Fibroblast of skin of abdomen (primary cell): ENCODE measurements at regions not wholly inside any gene's neighbourhood (a gene's known extent, or its start where the extent isn't known, plus 50 kb on each side); places are given as distances from the start of the nearest gene placed in this dataset.

Experiments used
- DNase-seq: peaks from one replicate; pipeline ENCODE4 v3.0.0-alpha.2; 2013

DNA sequence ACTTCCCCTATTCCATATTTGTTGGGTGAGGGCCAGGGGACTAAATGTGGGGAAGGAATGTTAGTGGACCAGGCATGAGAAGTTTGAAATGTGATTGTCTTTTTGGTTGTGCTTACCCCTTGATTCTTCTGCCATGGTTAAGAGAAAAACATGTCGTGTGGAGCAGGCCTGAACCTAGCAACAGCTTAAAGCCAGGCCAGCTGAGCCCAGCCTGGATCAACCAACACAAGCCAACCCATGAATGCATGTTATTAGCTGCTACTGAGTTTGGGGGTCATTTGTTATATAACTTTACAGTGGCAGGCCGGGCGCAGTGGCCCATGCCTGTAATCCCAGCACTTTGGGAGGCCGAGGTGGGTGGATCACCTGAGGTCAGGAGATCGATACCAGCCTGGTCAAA lies 52.4 kb upstream of the TRIO start:
- DNase-seq: no peak

DNA sequence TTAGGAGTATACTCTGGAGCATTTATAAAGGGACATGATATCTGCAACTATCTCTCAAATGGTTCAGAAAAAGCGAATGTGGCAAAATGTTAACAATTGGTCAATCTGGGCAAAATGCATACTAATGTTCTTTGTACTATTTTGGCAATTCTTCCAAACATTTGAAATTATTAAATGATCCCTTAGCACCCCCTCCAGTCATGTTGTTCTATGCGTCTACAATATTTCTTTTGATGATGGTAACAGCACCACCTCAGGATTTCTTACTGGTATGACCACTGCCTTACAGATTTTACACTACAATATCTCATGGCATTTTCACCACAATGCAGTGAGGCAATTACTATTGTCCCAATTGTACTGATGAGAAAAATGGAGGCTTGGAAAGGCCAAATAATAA lies 52.9 kb upstream of the TRIO start:
- no peak for DNase-seq

DNA sequence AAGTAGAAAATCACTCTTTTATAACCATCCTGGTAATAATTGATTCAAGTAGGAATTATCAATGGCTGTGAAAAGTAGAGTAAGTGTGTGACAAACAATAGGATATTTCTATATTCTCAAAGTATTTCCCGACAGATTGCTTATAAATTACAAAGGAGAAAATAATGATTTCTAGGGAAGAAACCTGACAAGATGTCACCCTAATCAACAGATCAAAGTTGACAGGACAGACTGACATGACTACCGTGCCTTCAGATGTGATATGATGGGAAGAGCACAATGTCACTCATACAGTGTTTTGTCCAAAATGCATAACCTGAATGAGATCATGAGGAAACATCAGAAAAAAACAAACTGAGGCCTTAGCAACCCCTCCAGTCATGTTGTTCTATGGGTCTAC lies 53.9 kb upstream of the TRIO start:
- DNase-seq: no peak

DNA sequence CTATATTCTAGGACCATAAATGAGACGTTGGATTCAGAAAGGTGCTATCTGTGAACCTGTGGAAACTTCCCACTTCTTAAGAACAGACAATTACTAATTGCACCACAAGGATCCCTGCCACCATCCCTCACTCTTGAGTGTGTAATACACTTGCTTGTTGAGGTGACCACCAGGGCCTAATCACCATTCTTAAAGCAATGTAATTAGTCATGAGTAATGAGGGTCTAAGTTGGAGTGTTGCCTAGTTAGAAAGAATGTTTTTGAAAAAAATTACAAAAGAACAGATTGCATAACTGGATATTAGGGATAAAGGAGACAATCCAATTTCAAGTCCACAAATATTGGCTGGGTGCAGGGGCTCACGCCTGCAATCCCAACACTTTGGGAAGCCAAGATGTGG lies 56.9 kb upstream of the TRIO start:
- DNase-seq: peak; percentile 69

DNA sequence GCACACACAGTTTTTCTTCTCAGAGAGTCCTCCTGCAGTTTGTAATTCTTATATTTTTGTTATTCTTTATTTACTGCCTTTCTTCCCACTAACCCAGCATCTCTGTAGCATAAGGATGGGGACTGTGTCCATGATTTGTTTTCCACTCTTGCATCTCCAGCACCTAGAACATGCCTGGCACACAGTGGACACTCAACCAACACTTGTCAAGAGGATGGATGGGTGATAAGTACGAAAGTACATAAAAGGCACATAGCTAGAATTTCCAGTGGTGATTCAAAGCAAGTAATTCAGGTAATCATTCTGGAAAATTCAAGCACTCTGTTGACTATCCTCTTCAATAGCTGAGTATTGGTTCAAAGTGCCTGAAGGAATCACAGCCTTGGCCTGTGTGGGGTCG lies 60.2 kb upstream of the TRIO start:
- DNase-seq: no peak

DNA sequence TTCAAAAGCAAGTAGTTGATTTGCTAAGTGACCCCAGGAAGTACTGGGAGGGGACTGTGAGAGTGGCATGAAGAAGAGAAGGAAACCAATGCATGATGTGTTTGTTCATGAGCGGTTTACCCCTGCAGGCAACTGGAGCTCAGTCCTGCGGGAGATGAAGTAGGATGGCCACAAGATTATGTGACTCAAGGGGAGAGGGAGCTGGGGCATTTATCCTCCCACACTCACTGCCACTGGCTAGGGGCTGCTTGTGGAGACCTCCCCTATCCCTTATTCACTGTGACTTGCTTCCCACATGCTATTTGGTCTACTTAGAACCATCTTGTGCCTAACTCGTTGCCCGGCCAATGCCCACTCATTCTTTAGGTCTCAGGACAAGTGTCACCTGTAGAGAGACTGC lies 60.6 kb upstream of the TRIO start:
- DNase-seq: no peak

DNA sequence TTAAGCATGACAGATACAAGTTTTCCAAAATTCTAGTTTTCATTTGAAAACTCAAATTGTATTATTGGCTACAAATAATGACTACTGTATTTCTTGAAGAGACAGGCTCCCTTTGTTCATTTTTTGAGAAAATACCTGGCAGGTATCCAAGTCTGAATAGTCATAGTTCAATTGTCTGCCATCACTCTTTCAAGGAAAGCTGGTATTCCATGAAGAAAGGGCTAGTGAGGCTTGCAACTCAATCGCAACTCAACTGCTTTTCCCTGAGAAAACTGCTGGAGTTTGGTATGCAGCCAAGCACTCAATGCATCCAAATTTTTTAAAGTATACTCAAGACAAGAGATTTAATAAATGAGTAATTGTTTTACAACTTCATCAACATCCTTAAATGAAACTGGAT lies 61.4 kb upstream of the TRIO start:
- peak; percentile 66 for DNase-seq

DNA sequence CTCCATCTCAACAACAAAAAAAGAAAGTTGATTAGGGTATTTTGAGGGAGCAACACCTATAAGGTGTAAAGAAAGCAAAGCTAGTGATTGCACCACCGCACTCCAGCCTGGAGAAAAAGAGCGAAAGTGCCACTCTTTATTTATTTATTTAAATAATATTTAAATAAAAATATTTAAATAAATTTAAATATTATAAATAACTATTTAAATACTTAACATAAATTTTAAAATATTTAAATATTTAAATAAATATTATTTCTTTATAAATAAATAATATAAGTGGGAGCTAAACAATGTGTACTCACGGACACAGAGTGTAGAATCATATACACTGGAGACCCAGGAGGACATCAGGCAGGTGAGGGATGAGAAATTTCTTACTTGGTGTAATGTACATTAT lies 64.4 kb upstream of the TRIO start:
- DNase-seq: no peak

DNA sequence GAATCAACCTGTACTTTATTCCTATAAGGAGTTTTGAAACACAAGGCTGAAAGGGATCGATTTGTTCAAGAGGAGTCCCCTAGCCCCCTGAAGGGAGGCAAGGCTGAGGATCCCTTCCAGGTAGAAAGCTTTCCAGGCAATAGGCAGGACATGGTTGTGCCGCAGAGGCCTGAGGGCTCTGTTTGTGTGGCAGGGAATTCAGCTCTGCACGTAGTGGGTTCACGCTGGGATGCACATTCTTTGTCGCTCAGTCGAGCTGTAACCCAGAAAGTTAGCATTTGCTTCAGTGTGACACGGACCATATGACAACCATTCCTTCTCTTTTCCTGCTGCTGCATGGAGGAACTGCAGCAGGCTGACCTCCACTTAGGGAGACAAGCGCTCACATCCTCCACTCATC lies 65.6 kb upstream of the TRIO start:
- DNase-seq: no peak

DNA sequence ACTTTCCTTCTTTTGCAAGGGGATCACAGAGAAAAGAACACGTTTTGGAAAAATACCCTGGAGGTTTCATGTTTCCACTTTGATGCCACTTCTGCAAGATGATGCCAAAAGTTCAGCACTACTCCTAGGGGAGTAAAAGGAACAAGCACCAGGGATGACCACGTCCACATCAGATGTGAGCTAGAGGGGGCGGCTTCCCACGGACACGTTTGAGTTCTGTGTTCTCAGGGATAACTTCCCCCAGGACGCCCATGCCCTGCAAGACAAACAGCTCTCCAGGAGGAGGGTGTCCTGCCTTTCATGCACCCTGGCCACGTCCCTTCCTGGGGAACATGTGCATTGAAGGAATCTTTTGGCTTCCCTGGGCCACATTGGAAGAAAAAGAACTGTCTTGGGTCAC lies 66.6 kb upstream of the TRIO start:
- no peak for DNase-seq

DNA sequence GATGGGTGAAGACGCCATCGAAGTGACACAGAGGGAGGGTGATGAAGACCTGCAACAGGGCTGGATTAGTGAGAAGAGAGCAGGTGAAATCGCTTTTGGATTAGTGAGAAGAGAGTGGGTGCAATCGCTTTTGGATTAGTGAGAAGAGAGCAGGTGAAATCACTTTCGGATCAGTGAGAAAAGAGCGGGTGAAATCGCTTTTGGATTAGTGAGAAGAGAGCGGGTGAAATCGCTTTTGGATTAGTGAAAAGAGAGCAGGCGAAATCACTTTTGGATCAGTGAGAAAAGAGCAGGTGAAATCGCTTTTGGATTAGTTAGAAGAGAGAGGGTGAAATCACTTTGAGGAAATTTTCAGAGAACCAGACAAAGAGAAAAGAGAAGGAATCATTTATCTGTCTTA lies 67.2 kb upstream of the TRIO start:
- no peak for DNase-seq

DNA sequence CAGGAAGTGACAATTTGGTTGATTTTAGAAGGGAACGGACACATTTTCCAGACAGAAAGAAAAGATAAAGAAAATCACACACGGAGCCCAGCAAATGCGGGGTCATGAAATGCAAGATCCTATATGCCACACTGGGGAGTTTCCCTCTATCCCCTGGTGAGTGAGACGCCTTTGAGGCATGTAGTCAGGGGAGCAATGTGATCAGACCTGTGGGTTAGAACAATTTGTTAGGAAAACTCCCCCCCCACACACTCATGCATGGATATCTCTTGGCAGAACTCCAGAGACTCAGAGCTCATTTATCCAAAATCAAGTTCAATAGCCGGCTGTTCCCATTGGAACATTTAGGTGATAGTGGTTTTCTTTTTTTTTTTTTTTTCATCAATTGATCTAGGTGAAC lies 71.7 kb upstream of the TRIO start:
- peak; percentile 53 for DNase-seq

DNA sequence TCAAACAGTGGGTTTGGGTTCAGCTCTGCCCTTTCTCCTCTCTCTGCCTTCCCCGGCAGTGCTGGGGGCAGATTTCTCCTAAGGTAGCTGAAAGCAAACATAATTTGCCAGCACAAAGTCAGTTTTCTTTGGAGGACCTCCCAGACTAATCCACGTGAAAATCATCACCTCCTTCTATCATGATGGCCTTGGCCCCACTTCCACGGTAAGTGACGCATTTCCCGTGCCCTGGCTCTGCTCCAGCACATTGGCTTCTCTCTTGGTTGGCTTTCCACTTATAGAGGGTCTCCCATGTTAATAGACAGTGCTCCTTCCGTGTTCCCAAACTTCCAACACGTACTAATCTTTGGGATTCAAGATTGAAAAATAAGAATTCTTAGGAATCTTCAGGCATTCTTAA lies 74.1 kb upstream of the TRIO start:
- no peak for DNase-seq

DNA sequence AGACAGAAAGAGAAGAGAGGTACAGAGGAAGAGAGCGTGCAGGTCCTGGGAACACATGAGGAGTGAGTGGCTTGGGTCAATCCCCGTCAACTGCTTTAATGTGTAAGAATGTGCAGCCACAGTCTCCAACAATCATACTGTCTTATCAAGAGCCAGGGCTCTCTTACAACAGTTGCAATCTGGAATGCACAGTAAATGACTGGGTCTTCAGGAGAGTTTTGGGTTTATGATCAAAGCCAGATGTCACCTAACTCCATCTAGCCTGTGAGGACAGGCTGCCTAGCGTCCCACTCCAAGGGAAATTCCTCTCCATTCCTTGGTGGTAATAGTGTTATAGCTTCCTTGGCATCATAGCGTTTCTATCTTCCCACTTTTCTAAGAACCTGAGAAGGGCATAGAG lies 75.0 kb upstream of the TRIO start:
- peak; percentile 36 for DNase-seq

DNA sequence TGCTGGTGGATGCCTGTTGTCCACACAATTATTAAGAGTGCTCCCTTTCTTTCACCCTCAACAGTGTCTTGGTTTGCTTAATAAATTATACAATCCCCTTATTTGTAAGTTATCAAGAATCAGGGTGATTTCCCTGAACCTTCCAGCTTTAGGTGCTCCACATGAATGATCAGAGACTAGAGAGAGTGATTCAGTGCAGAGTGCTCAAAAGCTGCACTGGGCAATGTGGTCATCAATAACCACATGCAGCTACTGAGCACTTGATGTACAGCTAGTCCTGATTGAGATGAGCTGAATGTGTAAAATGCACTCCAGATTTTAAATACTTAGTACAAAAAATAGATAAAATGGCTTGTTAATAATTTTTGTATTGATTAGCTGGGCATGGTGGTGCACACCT lies 76.8 kb upstream of the TRIO start:
- no peak for DNase-seq

DNA sequence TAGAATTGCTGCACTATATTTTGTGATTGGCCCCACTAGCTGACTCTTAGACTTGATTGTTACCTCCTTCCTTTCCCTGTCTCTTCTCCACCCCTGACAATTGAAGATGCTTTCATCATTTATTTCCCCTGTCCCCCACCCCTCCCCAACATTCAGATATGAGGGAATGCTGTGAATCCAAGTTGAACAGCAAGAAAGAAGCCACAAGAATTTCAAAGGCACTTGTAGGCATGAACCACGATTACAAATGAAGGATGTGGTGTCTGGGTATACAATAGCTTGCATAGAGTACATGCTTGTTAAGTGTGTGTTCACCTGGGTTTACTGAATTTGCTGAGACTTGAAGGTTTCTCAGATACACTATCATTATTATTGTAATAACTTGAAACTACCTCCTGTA lies 78.3 kb upstream of the TRIO start:
- DNase-seq: peak; percentile 88

DNA sequence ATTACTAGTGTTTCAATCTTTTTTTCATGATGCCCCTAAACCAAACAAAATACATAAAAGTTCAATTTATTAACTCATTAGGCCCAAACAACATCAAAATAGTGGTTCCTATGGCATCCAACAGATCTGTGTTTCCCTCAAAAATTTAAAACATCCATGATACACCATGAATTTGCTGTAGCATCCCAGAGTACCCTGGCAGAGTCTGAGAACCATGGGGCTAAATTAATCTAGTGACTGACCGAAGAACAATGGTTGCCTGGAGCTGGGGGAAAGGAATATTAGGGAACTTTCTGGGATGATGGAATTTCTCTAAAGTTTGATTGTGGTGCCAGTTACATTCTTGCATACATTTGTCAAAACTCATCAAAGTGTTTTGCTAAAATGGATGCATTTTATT lies 79.5 kb upstream of the TRIO start:
- DNase-seq: peak; percentile 51

DNA sequence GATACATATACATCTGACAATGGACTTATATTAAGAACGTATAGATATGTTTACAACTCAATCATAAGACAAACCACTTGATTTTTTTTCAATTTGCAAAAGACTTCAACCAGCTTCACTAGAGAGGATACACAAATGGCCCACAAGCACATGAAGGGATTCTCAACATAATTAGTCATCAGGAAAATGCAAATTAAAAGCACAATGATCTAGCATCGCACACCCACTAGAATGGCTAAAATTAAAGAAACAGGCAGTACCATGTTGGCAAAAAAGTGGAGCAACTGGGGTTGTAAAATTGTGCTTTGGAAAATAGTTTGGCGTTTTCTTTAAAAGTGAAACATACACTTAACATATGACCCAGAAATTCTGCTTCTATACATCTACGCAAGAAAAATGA lies 80.0 kb upstream of the TRIO start:
- peak; percentile 75 for DNase-seq

DNA sequence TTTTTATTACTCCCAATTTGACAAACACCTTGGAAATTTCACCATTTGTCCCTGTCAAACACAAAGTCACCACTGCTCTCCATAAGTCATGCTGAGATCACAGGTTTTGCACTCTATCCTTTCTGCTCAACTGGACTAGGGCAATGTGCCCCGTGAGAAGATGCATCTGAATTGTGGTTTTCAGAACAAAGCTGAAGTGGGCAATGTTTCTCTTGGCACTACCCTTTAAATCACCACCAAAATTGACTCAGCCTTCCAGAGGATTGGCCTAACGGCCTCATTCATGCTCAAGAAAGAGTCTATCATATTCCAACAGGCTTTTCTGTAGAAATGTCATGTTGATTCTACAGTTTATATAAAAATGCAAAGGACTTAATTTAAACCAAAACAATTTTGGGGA lies 81.0 kb upstream of the TRIO start:
- DNase-seq: no peak

DNA sequence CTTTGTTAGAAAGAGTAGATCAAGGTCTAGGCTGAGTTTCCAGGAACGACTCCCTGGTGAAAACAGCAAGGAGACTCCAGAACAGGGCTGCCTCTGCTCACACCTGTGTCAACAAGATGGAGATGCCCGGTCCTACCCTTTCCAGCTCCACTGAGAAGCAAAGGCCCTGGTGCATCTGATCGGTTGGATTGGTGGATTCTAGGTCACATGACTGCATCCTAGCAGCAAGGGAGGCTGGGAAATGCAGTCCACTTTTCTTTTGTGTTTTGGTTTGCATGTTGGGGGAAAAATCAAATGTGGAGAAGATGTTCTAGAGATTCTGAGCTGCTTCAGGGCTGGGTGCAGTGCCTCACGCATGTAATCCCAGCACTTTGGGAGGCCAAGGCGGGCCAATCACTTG lies 82.0 kb upstream of the TRIO start:
- no peak for DNase-seq

DNA sequence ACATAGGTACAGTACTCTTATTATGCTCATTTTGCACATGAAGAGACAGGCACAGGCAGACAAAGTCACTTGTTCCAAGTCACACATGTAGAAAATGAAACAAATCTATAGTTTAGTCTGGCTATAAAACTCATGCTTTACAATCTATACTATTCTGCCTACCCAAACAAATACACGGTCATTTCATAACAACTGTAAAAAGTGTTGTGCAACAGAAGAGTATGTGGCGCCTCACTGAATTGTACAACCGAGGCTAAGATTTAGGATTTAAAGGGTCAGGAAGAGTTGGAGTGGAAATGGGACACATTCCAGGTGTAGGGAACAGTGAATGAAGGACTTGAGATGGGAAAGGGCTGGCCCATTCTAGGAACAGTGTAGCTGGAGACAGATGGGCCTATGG lies 82.9 kb upstream of the TRIO start:
- no peak for DNase-seq

DNA sequence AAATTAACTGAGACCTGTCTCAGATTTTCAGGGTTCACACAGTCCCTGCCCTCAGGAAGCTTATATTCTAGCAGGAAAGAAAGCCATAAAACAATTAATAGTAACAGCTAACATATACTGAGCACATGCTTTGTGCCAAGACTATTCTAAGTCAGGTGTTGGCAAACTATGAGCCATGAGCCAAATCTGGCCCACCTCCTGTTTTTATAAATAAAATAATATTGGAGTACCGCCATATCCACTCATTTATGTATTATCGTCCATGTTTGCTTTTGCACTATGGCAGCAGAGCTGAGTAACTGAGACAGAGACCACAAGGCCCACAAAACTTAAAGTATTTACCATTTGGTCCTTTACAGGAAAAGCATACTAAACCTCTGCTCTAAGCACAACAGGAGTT lies 83.3 kb upstream of the TRIO start:
- DNase-seq: no peak

DNA sequence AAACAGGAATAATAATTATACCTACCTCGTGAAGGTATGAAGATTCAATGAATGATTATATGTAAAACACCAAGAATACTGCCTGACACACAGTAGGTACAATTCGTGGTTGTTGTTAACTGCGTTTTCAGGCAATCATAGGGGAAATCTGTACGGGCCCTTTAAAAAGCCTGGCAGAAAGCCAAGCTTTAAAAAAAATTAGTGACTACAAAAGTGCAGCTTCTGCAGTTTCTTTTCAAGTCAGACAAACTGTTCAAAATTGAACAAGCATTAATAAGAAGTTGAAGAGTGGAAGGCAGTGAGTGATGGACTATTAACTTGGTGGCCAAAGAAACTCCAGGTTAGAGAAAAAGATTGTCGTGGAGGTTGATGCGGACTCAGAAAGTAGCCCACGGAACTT lies 85.9 kb upstream of the TRIO start:
- no peak for DNase-seq

DNA sequence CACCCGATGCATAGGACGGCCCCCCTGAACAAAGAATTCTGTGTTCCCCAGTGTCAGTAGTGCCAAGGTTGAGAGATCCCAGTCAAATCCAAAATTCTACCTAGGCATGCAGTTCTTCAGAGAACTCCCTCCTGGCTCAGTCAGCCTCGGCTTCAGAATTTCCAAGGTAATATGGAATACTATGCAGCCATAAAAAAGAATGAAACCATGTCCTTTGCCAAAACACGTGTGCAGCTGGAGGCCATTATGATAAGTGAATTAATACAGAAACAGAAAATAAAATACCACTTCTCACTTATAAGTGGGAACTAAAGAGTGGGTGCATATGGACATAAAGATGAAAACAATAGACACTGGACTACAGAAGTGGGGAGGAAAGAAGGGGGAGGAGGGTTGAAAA lies 87.1 kb upstream of the TRIO start:
- no peak for DNase-seq

DNA sequence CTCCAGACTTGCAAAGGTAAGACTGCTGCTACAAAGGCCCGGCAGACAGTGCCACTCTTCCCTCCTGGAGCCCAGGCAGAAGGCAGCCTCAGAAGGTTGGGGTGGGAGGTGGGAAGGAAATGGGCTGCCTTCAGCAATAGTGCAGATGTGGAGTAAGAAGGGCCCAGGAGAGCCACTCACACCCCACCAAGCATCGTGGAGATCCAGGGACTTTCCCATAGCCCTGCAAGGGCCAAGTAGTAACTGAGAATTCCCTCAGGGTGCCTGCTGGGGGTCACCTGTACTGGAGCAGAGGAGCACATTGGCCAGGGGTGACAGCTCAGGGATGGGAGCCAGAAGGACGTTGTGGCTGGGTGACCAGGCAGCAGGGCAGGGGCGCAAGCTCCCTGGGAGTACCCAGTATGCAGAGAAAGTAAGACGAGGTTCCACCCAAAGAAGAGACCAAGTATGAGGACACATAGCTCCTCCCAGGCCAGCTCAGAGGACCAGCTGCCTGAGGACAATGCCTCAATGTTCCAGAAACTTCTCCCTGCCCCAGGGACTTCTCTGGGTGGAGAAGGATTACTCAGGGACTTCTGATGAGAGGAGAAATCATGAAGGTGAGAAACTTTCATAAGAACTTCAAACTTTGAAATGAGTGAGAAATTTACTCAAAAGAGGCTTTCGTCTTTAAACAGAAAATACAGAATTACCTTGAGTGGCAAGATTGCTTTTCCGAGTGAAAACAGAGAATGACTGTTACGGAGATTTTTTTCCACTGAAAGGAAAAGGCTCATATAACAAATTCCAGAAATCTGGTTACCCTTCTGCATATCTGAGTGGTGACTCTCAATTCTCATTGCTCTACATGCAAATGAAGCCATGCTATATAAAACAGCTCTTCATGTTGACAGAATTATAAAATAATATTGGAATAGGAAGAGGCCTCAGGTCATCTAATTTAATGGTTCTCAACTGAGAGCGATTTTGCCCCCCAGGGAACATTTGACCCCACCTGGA lies 87.9 kb upstream of the TRIO start:
- DNase-seq: peak; percentile 76
